ENCODE measurements at regions not wholly inside any gene's neighbourhood (a gene's known extent, or its start where the extent isn't known, plus 50 kb on each side); places are given as distances from the start of the nearest gene placed in this dataset.

GRCh38 chr2:156196031-156196430, 136.5 kb downstream of the NR4A2 start:
- H3K27ac ChIP-seq, result no peak overlapping the region
- H3K4me1 ChIP-seq, result no peaks in the 10 kb centered on the region
- no peaks in the 10 kb centered on the region for H3K27me3 ChIP-seq
- DNase-seq (ENCODE audit: low spot score in 2 of 2), result no peak
- H3K4me3 ChIP-seq, result no peak overlapping the region
- H3K9me3 ChIP-seq, result no peaks in the 10 kb centered on the region
- no peaks in the 10 kb centered on the region for H3K36me3 ChIP-seq
- no peak for TF ChIP-seq CTCF (IDR thresholded peaks at IDR 0.05)
- intact Hi-C loops (cut with DNase I), result no loop called here

GRCh38 chr2:156192468-156192867, 140.1 kb downstream of the NR4A2 start:
- Histone ChIP-seq H3K4me1 (no peaks in the 10 kb centered on the region), H3K27me3 (no peaks in the 10 kb centered on the region), H3K27ac (no peak overlapping the region), H3K9me3 (no peaks in the 10 kb centered on the region), H3K36me3 (no peaks in the 10 kb centered on the region), H3K4me3 (no peak overlapping the region)
- peak in 2 of 3 experiments; percentile 12 to 19 for TF ChIP-seq CTCF (IDR thresholded peaks at IDR 0.05)
- no peak for DNase-seq (ENCODE audit: low spot score in 2 of 2)
- intact Hi-C loops (cut with DNase I), result loop anchor here (5.0 kb wide), 1 partner anchor 400 kb away; no protein-coding TSS in a partner anchor

GRCh38 chr2:156191527-156191926, 141.0 kb downstream of the NR4A2 start:
- H3K27ac ChIP-seq, result no peak overlapping the region
- no peak for TF ChIP-seq CTCF (IDR thresholded peaks at IDR 0.05)
- H3K27me3 ChIP-seq, result no peaks in the 10 kb centered on the region
- no peaks in the 10 kb centered on the region for H3K4me1 ChIP-seq
- no peaks in the 10 kb centered on the region for H3K36me3 ChIP-seq
- no peaks in the 10 kb centered on the region for H3K9me3 ChIP-seq
- DNase-seq (ENCODE audit: low spot score in 2 of 2), result no peak
- H3K4me3 ChIP-seq, result no peak overlapping the region
- intact Hi-C loops (cut with DNase I), result loop anchor here (5.0 kb wide), 1 partner anchor 401 kb away; no protein-coding TSS in a partner anchor

- intact Hi-C loops (cut with DNase I), result loop anchor here (5.0 kb wide), 1 partner anchor 402 kb away; no protein-coding TSS in a partner anchor
- no peak for DNase-seq (ENCODE audit: low spot score in 2 of 2)
- H3K9me3 ChIP-seq, result no peaks in the 10 kb centered on the region
- no peak overlapping the region for H3K4me3 ChIP-seq
- TF ChIP-seq CTCF (IDR thresholded peaks at IDR 0.05), result no peak
- no peak overlapping the region for H3K27ac ChIP-seq
- H3K27me3 ChIP-seq, result no peaks in the 10 kb centered on the region
- no peaks in the 10 kb centered on the region for H3K4me1 ChIP-seq
- H3K36me3 ChIP-seq, result no peaks in the 10 kb centered on the region
Measured at GRCh38 chr2:156190517-156190916, 142.0 kb downstream of the NR4A2 start.

- Histone ChIP-seq H3K9me3 (no peaks in the 10 kb centered on the region), H3K27me3 (no peaks in the 10 kb centered on the region), H3K27ac (no peak overlapping the region), H3K4me3 (no peak overlapping the region), H3K36me3 (no peaks in the 10 kb centered on the region), H3K4me1 (no peaks in the 10 kb centered on the region)
- intact Hi-C loops (cut with DNase I), result no loop called here
- DNase-seq (ENCODE audit: low spot score in 2 of 2), result no peak
- TF ChIP-seq CTCF (IDR thresholded peaks at IDR 0.05), result no peak
Measured at GRCh38 chr2:156189584-156189983, 142.9 kb downstream of the NR4A2 start.

GRCh38 chr2:156189143-156189542, 143.4 kb downstream of the NR4A2 start:
- H3K27ac ChIP-seq, result no peak overlapping the region
- intact Hi-C loops (cut with DNase I), result no loop called here
- no peaks in the 10 kb centered on the region for H3K27me3 ChIP-seq
- H3K36me3 ChIP-seq, result no peaks in the 10 kb centered on the region
- no peaks in the 10 kb centered on the region for H3K4me1 ChIP-seq
- DNase-seq (ENCODE audit: low spot score in 2 of 2), result no peak
- H3K4me3 ChIP-seq, result no peak overlapping the region
- TF ChIP-seq CTCF (IDR thresholded peaks at IDR 0.05), result no peak
- no peaks in the 10 kb centered on the region for H3K9me3 ChIP-seq
